Fibroblast of lung (primary cell): ENCODE measurements at regions not wholly inside any gene's neighbourhood (a gene's known extent, or its start where the extent isn't known, plus 50 kb on each side); places are given as distances from the start of the nearest gene placed in this dataset.

Source experiments
- DNase-seq, 2 donors: peaks; one replicate each; pipeline versions ENCODE4 v3.0.0 to v3.0.0-alpha.2; 2010; ENCODE audit warnings: low read depth in 2 of 2
- H2AFZ ChIP-seq: 2 replicates; pipeline ENCODE4 v1.5.1; 2012; ENCODE audit warnings: low read length, control low read depth, inconsistent platforms
- H3K27ac ChIP-seq: 2 replicates; pipeline ENCODE4 v1.5.1; 2011; ENCODE audit warnings: low read length, control low read depth; ENCODE audit not compliant: insufficient read depth
- H3K27me3 ChIP-seq: 2 replicates; pipeline ENCODE4 v1.5.1; 2011; ENCODE audit warnings: mild to moderate bottlenecking, low read length; ENCODE audit not compliant: control insufficient read depth, insufficient read depth
- H3K36me3 ChIP-seq: 2 replicates; pipeline ENCODE4 v1.5.1; 2011; ENCODE audit warnings: low read length; ENCODE audit not compliant: control insufficient read depth, insufficient read depth
- H3K4me1 ChIP-seq: 2 replicates; pipeline ENCODE4 v1.5.1; 2011; ENCODE audit warnings: low read length; ENCODE audit not compliant: control insufficient read depth, insufficient read depth; ENCODE audit errors: extremely low read depth
- H3K4me2 ChIP-seq: 2 replicates; pipeline ENCODE4 v1.5.1; 2011; ENCODE audit warnings: low read length, control low read depth; ENCODE audit not compliant: insufficient read depth; ENCODE audit errors: extremely low read depth
- H3K4me3 ChIP-seq, 4 experiments: fragments of 200-600 bp in 1 of 4; sonication (generic) in 1 of 4; replicated peaks in 1 of 4; 2 replicates each; pipeline ENCODE4 v1.5.1; 2011 to 2016; ENCODE audit warnings: low read length in 4 of 4, low read depth in 3 of 4, mild to moderate bottlenecking in 3 of 4, control low read depth in 2 of 4, inconsistent platforms in 1 of 4, mixed read lengths in 1 of 4; ENCODE audit not compliant: insufficient read depth in 1 of 4; ENCODE audit errors: control extremely low read depth in 1 of 4
- H3K79me2 ChIP-seq: 2 replicates; pipeline ENCODE4 v1.5.1; 2012; ENCODE audit warnings: mild to moderate bottlenecking, low read length, inconsistent platforms; ENCODE audit not compliant: control insufficient read depth, insufficient read depth
- H3K9ac ChIP-seq: 2 replicates; pipeline ENCODE4 v1.5.1; 2011; ENCODE audit warnings: mild to moderate bottlenecking, low read length, control low read depth; ENCODE audit not compliant: insufficient read depth
- H3K9me3 ChIP-seq: 2 replicates; pipeline ENCODE4 v1.5.1; 2012; ENCODE audit warnings: low read depth, low read length; ENCODE audit not compliant: control insufficient read depth, insufficient read depth
- H4K20me1 ChIP-seq: 2 replicates; pipeline ENCODE4 v1.5.1; 2011; ENCODE audit warnings: low read length; ENCODE audit not compliant: control insufficient read depth, insufficient read depth; ENCODE audit errors: extremely low read depth
- EZH2 ChIP-seq: IDR thresholded peaks from 2 replicates; pipeline ENCODE4 v1.5.1; 2012; ENCODE audit warnings: low read length, control low read depth, mild to moderate bottlenecking; ENCODE audit errors: missing control alignments
- TF ChIP-seq, protein P1 (sequence below), 2 donors: IDR thresholded peaks in 1 of 2; conservative IDR thresholded peaks in 1 of 2; 1 replicate in 1 of 2; 2 replicates in 1 of 2; pipeline ENCODE4 v1.5.1; 2011 to 2012; ENCODE audit warnings: low read length in 2 of 2, control low read depth in 1 of 2, inconsistent platforms in 1 of 2, low read depth in 1 of 2, mild to moderate bottlenecking in 1 of 2

DNA sequence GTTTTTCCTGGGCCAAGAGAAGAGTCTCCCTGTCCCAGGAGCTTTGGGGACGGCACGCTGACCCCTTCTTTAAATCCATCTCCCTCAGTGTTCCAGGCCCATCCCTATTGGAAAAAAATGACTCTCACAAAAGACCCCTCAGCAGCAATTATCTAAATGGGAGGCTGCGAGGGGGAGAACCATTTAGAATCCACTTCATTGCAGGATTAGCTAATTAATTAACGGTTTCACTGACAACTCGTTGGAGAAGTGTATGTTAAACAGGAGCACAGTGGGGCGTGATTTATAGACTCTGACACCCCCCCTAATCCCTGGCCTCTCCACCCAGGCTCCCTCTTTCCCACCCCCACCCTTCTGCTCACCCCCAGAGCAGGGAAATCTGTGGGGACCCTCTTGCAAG, 162.8 kb upstream of the LHX5 start:
- Histone ChIP-seq H3K9me3 (no peaks in the 10 kb centered on the region), H3K4me3 (no peak overlapping the region), H3K27me3 (no peaks in the 10 kb centered on the region), H3K9ac (no peak overlapping the region), H3K4me1 (no peaks in the 10 kb centered on the region), H3K36me3 (no peaks in the 10 kb centered on the region), H3K79me2 (no peaks in the 10 kb centered on the region), H4K20me1 (no peaks in the 10 kb centered on the region), H3K27ac (no peak overlapping the region), H2AFZ (no peak overlapping the region), H3K4me2 (no peak overlapping the region)
- no peak for TF ChIP-seq EZH2
- TF ChIP-seq, protein P1, sequence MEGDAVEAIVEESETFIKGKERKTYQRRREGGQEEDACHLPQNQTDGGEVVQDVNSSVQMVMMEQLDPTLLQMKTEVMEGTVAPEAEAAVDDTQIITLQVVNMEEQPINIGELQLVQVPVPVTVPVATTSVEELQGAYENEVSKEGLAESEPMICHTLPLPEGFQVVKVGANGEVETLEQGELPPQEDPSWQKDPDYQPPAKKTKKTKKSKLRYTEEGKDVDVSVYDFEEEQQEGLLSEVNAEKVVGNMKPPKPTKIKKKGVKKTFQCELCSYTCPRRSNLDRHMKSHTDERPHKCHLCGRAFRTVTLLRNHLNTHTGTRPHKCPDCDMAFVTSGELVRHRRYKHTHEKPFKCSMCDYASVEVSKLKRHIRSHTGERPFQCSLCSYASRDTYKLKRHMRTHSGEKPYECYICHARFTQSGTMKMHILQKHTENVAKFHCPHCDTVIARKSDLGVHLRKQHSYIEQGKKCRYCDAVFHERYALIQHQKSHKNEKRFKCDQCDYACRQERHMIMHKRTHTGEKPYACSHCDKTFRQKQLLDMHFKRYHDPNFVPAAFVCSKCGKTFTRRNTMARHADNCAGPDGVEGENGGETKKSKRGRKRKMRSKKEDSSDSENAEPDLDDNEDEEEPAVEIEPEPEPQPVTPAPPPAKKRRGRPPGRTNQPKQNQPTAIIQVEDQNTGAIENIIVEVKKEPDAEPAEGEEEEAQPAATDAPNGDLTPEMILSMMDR (conservative IDR thresholded peaks at IDR 0.05 in 1 of 2, IDR thresholded peaks at IDR 0.05 in 1 of 2; ENCODE audit: low read depth in 1 of 2, low read length in 2 of 2) = no peak
- no peak for DNase-seq

DNA sequence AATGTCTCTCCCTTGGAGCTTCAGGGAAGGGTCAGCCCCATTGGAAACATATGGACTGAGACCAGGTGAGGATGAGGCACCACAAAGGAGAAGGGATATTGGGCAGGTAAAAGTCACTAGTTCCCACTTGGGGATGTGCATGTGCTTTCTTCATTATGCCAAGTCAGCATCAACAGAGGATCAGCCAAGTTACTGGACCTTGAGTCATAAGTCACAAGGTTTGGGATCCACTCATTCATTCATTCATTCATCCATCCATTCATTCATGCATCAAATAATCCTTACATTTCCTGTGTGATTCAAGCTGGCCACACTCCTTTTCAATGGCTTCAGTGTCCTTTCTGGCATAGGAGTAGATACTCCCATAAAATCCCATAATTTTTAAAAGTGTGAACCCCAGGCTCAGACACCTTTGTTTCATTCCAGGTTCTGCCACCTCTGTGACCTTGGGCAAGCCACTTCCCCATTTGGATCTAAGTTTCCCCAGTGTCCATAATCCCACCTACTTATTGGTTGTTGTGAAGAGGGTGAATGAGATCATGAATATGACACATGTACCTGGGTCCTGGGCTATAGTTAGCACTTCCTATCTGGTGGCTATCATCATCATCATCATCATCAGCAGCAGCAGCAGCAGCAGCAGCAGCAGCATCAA, 162.1 kb upstream of the LHX5 start:
- Histone ChIP-seq H2AFZ (no peak overlapping the region), H4K20me1 (no peaks in the 10 kb centered on the region), H3K79me2 (no peaks in the 10 kb centered on the region), H3K4me2 (no peak overlapping the region), H3K4me3 (no peak overlapping the region), H3K27me3 (no peaks in the 10 kb centered on the region), H3K36me3 (no peaks in the 10 kb centered on the region), H3K9ac (no peak overlapping the region), H3K9me3 (no peaks in the 10 kb centered on the region), H3K4me1 (no peaks in the 10 kb centered on the region), H3K27ac (no peak overlapping the region)
- DNase-seq = no peak
- TF ChIP-seq, protein P1 (conservative IDR thresholded peaks at IDR 0.05 in 1 of 2, IDR thresholded peaks at IDR 0.05 in 1 of 2; ENCODE audit: low read depth in 1 of 2, low read length in 2 of 2) = no peak
- no peak for TF ChIP-seq EZH2

DNA sequence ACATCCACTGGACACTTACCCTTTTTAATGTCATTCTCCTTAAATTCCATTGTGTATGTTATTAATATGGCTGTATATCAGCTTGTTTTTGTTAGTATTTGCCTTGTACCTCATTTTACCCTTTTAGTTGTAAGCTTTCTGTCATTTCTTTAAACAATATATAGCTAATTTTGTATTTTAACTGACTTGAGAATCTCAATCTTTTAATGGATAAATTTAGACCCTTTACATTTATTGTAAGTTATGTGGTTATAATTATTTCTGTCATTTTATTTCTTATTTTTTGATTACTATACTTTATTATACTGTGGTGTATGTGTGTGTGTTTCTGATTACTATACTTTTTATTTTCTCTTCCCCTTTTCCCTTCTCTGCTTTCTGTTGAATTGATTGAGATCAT, 159.0 kb upstream of the LHX5 start:
- Histone ChIP-seq H3K27me3 (no peaks in the 10 kb centered on the region), H3K79me2 (no peaks in the 10 kb centered on the region), H3K27ac (no peak overlapping the region), H3K36me3 (no peaks in the 10 kb centered on the region), H3K4me3 (no peak overlapping the region), H3K4me2 (no peak overlapping the region), H3K4me1 (no peaks in the 10 kb centered on the region), H3K9ac (no peak overlapping the region), H3K9me3 (no peaks in the 10 kb centered on the region), H2AFZ (no peak overlapping the region), H4K20me1 (no peaks in the 10 kb centered on the region)
- TF ChIP-seq, protein P1 (conservative IDR thresholded peaks at IDR 0.05 in 1 of 2, IDR thresholded peaks at IDR 0.05 in 1 of 2; ENCODE audit: low read depth in 1 of 2, low read length in 2 of 2) = no peak
- no peak for TF ChIP-seq EZH2
- no peak for DNase-seq
